ENCODE measurements at regions not wholly inside any gene's neighbourhood (a gene's known extent, or its start where the extent isn't known, plus 50 kb on each side); places are given as distances from the start of the nearest gene placed in this dataset.

DNA sequence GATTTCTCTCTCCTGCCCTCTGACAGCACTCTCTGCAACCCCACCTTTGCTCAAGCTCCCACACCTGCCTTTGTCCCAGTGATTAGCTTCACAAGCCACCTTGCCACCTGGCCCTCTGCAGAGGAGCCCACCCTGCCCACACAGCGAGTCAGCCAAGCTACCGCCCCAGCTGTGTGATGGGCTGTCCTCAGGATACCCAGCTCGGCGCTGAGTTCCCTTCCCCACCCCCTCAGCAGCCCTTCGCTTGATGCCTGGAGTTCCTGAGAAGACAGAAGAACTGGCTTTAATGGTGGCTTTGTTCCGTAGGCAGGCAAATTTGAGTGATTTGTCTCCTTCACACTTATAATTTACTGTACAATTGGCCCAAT, 266.4 kb downstream of the CBLN1 start:
- Histone ChIP-seq H3K27me3 (ENCODE audit: control insufficient read depth, insufficient read depth, low read length) (peaks cover 1% of the 10 kb centered on the region), H3K4me3 (ENCODE audit: low read depth, low read length) (no peak overlapping the region), H3K36me3 (ENCODE audit: control insufficient read depth, insufficient read depth, low read length) (no peaks in the 10 kb centered on the region)
- ChIA-PET CTCF (no interaction called here), POLR2A (no interaction called here)
- no peak for DNase-seq (ENCODE audit: low read depth)
- TF ChIP-seq, protein P1, sequence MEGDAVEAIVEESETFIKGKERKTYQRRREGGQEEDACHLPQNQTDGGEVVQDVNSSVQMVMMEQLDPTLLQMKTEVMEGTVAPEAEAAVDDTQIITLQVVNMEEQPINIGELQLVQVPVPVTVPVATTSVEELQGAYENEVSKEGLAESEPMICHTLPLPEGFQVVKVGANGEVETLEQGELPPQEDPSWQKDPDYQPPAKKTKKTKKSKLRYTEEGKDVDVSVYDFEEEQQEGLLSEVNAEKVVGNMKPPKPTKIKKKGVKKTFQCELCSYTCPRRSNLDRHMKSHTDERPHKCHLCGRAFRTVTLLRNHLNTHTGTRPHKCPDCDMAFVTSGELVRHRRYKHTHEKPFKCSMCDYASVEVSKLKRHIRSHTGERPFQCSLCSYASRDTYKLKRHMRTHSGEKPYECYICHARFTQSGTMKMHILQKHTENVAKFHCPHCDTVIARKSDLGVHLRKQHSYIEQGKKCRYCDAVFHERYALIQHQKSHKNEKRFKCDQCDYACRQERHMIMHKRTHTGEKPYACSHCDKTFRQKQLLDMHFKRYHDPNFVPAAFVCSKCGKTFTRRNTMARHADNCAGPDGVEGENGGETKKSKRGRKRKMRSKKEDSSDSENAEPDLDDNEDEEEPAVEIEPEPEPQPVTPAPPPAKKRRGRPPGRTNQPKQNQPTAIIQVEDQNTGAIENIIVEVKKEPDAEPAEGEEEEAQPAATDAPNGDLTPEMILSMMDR (IDR thresholded peaks at IDR 0.05; ENCODE audit: insufficient read depth, low read depth, low read length) = no peak

DNA sequence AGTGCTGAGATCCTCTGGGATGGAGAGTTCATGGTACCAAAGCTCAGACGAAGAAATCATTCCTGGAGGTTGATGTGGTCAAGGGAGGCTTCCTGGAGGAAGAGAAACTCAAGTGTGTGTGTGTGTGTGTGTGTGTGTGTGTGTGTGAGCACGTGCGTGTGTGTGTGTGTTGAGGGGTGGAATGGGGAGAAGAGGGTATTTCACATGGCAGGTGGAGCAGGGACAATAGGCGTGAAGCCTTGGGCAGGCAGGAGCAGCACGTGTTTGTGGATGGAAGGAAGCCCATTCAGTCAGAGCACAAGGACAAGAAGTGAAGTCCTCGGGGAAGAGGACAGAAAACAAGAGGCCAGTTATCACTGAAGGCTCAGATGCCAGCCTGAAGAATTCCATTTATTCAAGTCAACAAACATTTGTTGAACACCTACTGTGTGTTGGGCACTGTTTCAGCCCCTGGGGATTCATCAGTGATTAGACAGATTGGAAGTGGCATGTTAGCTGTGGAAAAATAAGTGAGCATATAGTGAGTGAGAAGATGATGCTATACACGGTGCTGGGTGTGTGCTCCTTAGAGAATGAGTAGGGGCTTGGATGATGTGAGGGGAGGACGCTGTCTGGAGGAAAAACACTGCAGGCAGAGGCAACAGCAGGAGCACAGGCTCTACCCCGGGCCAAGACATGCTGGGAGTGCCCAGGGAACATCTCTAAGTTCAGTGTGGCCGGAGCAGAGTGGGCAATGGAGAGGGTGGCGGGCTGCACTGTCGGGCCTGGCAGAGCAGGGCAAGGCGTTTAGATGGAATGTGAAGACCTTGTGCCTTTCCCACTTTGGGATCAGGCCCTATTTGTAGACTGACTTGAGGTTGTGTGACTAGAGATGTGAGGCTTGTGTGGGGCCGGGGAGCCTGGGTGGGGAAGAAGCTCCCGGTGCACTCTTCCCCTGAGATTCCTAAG, 267.1 kb downstream of the CBLN1 start:
- peaks cover 1% of the 10 kb centered on the region for H3K27me3 ChIP-seq (ENCODE audit: control insufficient read depth, insufficient read depth, low read length)
- TF ChIP-seq, protein P1 (IDR thresholded peaks at IDR 0.05; ENCODE audit: insufficient read depth, low read depth, low read length) = no peak
- no peak overlapping the region for H3K4me3 ChIP-seq (ENCODE audit: low read depth, low read length)
- H3K36me3 ChIP-seq (ENCODE audit: control insufficient read depth, insufficient read depth, low read length) = no peaks in the 10 kb centered on the region
- ChIA-PET POLR2A (no interaction called here), CTCF (interaction anchor here (1.3 kb wide), 1 partner anchor 7 kb away, joined by 4 read pairs; no protein-coding TSS in a partner anchor)
- DNase-seq (ENCODE audit: low read depth) = no peak

DNA sequence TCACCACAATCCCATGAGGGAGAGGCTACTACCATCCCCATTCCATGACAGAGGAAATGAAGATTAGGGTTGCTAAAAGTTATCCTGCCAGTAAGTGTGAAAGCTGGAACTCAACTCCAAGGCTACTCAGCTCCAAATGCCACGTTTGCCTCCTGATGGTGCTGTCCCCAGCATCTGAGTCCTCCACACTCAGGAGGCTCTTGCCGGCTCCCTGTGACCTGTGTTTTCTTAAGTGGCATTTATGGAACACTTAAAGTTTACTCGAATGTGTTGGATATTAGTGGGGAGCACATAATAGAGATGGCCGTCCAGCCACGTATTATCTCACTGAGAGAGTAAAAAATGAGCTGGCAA, 267.9 kb downstream of the CBLN1 start:
- ChIA-PET POLR2A (no interaction called here), CTCF (interaction anchor here (1.2 to 1.3 kb wide), 2 partner anchors 8 to 101 kb away, joined by 3 to 4 read pairs; no protein-coding TSS in a partner anchor)
- Histone ChIP-seq H3K4me3 (ENCODE audit: low read depth, low read length) (no peak overlapping the region), H3K27me3 (ENCODE audit: control insufficient read depth, insufficient read depth, low read length) (peaks cover 1% of the 10 kb centered on the region), H3K36me3 (ENCODE audit: control insufficient read depth, insufficient read depth, low read length) (no peaks in the 10 kb centered on the region)
- TF ChIP-seq, protein P1 (IDR thresholded peaks at IDR 0.05; ENCODE audit: insufficient read depth, low read depth, low read length) = no peak
- DNase-seq (ENCODE audit: low read depth) = no peak

DNA sequence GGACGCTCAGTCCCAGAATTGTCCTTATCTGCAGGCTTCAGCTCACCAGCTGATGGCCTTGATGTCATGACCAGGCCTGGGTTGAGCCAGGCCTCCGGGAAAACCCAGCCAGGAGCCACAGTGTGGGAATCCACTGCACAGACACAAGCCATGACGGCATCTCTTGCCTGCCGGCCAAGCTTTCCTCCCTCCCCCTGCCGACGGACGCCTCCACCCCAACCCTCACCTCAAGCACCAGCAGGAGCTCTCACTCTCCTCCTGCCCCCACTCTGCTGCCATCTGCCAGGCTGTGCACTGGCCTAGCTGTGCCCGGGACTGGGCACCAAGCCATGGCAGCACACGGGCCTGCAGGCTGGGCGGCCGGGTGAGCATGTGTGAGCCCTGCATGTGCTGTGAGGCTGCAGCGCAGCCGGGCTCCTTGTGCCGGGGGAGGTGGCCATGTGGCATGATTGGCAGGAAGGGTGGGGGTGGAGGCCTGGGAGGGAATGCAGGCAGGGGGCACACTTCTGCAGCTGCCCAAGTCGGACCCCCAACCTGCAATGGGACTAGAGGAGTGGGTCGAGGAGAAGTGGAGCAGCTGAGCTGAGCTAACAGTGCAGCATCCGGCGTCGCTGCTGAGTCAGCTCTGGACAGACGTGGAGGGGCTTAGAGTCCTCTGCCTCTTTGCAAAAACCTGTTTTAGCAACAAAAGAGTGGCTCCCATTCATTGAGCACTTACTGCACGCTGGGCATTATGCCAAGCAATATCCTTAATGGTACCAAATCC, 268.5 kb downstream of the CBLN1 start:
- TF ChIP-seq, protein P1 (IDR thresholded peaks at IDR 0.05; ENCODE audit: insufficient read depth, low read depth, low read length) = no peak
- Histone ChIP-seq H3K4me3 (ENCODE audit: low read depth, low read length) (no peak overlapping the region), H3K27me3 (ENCODE audit: control insufficient read depth, insufficient read depth, low read length) (peaks cover 1% of the 10 kb centered on the region), H3K36me3 (ENCODE audit: control insufficient read depth, insufficient read depth, low read length) (no peaks in the 10 kb centered on the region)
- no peak for DNase-seq (ENCODE audit: low read depth)
- ChIA-PET POLR2A (no interaction called here), CTCF (interaction anchor here (1.2 to 1.3 kb wide), 2 partner anchors 9 to 101 kb away, joined by 3 to 4 read pairs; no protein-coding TSS in a partner anchor)

DNA sequence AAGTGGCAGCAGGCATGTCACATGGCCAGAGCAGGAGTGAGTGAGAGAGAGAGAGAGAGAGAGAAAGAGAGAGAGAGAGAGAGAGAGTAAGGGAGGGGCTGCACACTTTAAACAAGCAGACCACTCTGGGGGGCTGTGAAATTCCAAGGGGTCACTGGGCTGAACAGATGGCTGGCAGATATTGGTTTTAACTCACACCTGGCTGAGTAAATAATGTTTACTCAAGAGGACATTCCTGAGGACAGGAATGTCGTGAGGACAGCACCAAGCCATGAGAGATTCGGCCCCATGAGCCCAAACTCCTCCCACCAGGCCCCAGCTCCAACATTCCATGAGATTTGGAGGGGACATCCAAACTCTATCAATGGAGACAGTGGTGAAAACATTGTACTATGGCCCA, 269.7 kb downstream of the CBLN1 start:
- CTCF ChIA-PET = no interaction called here
- TF ChIP-seq, protein P1 (IDR thresholded peaks at IDR 0.05; ENCODE audit: insufficient read depth, low read depth, low read length) = no peak
- DNase-seq (ENCODE audit: low read depth) = no peak

More for the DNA sequence above, 269.7 kb downstream of the CBLN1 start:
- Histone ChIP-seq H3K4me3 (ENCODE audit: low read depth, low read length) (no peak overlapping the region), H3K36me3 (ENCODE audit: control insufficient read depth, insufficient read depth, low read length) (no peaks in the 10 kb centered on the region), H3K27me3 (ENCODE audit: control insufficient read depth, insufficient read depth, low read length) (peaks cover 1% of the 10 kb centered on the region)
- POLR2A ChIA-PET = no interaction called here

Data from BJ (cell line).